Fibroblast of lung (primary cell): ENCODE measurements at regions not wholly inside any gene's neighbourhood (a gene's known extent, or its start where the extent isn't known, plus 50 kb on each side); places are given as distances from the start of the nearest gene placed in this dataset.
A peak's percentile ranks its signal among the peaks of the same experiment; 100 is the strongest.

ENCODE experiments used
- DNase-seq, 2 donors: peaks; one replicate each; pipeline versions ENCODE4 v3.0.0 to v3.0.0-alpha.2; 2010; ENCODE audit warnings: low read depth in 2 of 2
- H2AFZ ChIP-seq: 2 replicates; pipeline ENCODE4 v1.5.1; 2012; ENCODE audit warnings: low read length, control low read depth, inconsistent platforms
- H3K27ac ChIP-seq: 2 replicates; pipeline ENCODE4 v1.5.1; 2011; ENCODE audit warnings: low read length, control low read depth; ENCODE audit not compliant: insufficient read depth
- H3K27me3 ChIP-seq: 2 replicates; pipeline ENCODE4 v1.5.1; 2011; ENCODE audit warnings: mild to moderate bottlenecking, low read length; ENCODE audit not compliant: control insufficient read depth, insufficient read depth
- H3K36me3 ChIP-seq: 2 replicates; pipeline ENCODE4 v1.5.1; 2011; ENCODE audit warnings: low read length; ENCODE audit not compliant: control insufficient read depth, insufficient read depth
- H3K4me1 ChIP-seq: 2 replicates; pipeline ENCODE4 v1.5.1; 2011; ENCODE audit warnings: low read length; ENCODE audit not compliant: control insufficient read depth, insufficient read depth; ENCODE audit errors: extremely low read depth
- H3K4me2 ChIP-seq: 2 replicates; pipeline ENCODE4 v1.5.1; 2011; ENCODE audit warnings: low read length, control low read depth; ENCODE audit not compliant: insufficient read depth; ENCODE audit errors: extremely low read depth
- H3K4me3 ChIP-seq, 4 experiments: fragments of 200-600 bp in 1 of 4; sonication (generic) in 1 of 4; replicated peaks in 1 of 4; 2 replicates each; pipeline ENCODE4 v1.5.1; 2011 to 2016; ENCODE audit warnings: low read length in 4 of 4, low read depth in 3 of 4, mild to moderate bottlenecking in 3 of 4, control low read depth in 2 of 4, inconsistent platforms in 1 of 4, mixed read lengths in 1 of 4; ENCODE audit not compliant: insufficient read depth in 1 of 4; ENCODE audit errors: control extremely low read depth in 1 of 4
- H3K79me2 ChIP-seq: 2 replicates; pipeline ENCODE4 v1.5.1; 2012; ENCODE audit warnings: mild to moderate bottlenecking, low read length, inconsistent platforms; ENCODE audit not compliant: control insufficient read depth, insufficient read depth
- H3K9ac ChIP-seq: 2 replicates; pipeline ENCODE4 v1.5.1; 2011; ENCODE audit warnings: mild to moderate bottlenecking, low read length, control low read depth; ENCODE audit not compliant: insufficient read depth
- H3K9me3 ChIP-seq: 2 replicates; pipeline ENCODE4 v1.5.1; 2012; ENCODE audit warnings: low read depth, low read length; ENCODE audit not compliant: control insufficient read depth, insufficient read depth
- H4K20me1 ChIP-seq: 2 replicates; pipeline ENCODE4 v1.5.1; 2011; ENCODE audit warnings: low read length; ENCODE audit not compliant: control insufficient read depth, insufficient read depth; ENCODE audit errors: extremely low read depth
- CTCF ChIP-seq, 2 donors: IDR thresholded peaks in 1 of 2; conservative IDR thresholded peaks in 1 of 2; 1 replicate in 1 of 2; 2 replicates in 1 of 2; pipeline ENCODE4 v1.5.1; 2011 to 2012; ENCODE audit warnings: low read length in 2 of 2, control low read depth in 1 of 2, inconsistent platforms in 1 of 2, low read depth in 1 of 2, mild to moderate bottlenecking in 1 of 2
- EZH2 ChIP-seq: IDR thresholded peaks from 2 replicates; pipeline ENCODE4 v1.5.1; 2012; ENCODE audit warnings: low read length, control low read depth, mild to moderate bottlenecking; ENCODE audit errors: missing control alignments

- TF ChIP-seq EZH2 (no peak), CTCF (conservative IDR thresholded peaks at IDR 0.05 in 1 of 2, IDR thresholded peaks at IDR 0.05 in 1 of 2; ENCODE audit: low read depth in 1 of 2, low read length in 2 of 2) (no peak)
- peak overlapping the region; percentile 82 for H3K4me2 ChIP-seq
- H2AFZ ChIP-seq, result peak overlapping the region; percentile 77
- H4K20me1 ChIP-seq, result no peaks in the 10 kb centered on the region
- H3K36me3 ChIP-seq, result no peaks in the 10 kb centered on the region
- no peaks in the 10 kb centered on the region for H3K9me3 ChIP-seq
- H3K4me1 ChIP-seq, result peaks cover 4% of the 10 kb centered on the region
- H3K4me3 ChIP-seq, result peak overlapping the region; percentile 33 to 53 (median 39)
- DNase-seq, result no peak
- no peak overlapping the region for H3K9ac ChIP-seq
- H3K79me2 ChIP-seq, result no peaks in the 10 kb centered on the region
- no peak overlapping the region for H3K27ac ChIP-seq
- H3K27me3 ChIP-seq, result no peaks in the 10 kb centered on the region
Measured at GRCh38 chr6:100281471-100281901, 183.2 kb downstream of the SIM1 start.

- H3K9me3 ChIP-seq, result no peaks in the 10 kb centered on the region
- no peak overlapping the region for H3K4me2 ChIP-seq
- no peak overlapping the region for H3K9ac ChIP-seq
- H4K20me1 ChIP-seq, result no peaks in the 10 kb centered on the region
- no peaks in the 10 kb centered on the region for H3K36me3 ChIP-seq
- H3K4me3 ChIP-seq, result no peak overlapping the region
- no peaks in the 10 kb centered on the region for H3K27me3 ChIP-seq
- peak in 1 of 2 donors; percentile 45 for DNase-seq
- H3K27ac ChIP-seq, result no peak overlapping the region
- TF ChIP-seq CTCF (conservative IDR thresholded peaks at IDR 0.05 in 1 of 2, IDR thresholded peaks at IDR 0.05 in 1 of 2; ENCODE audit: low read depth in 1 of 2, low read length in 2 of 2), result no peak
- TF ChIP-seq EZH2, result no peak
- H3K79me2 ChIP-seq, result no peaks in the 10 kb centered on the region
- no peaks in the 10 kb centered on the region for H3K4me1 ChIP-seq
- H2AFZ ChIP-seq, result no peak overlapping the region
Measured at GRCh38 chr6:100276311-100277057, 188.2 kb downstream of the SIM1 start.

GRCh38 chr6:100274147-100274546 is 190.6 kb downstream of the SIM1 start:
- Histone ChIP-seq H3K4me1 (no peaks in the 10 kb centered on the region), H3K4me2 (no peak overlapping the region), H3K27ac (no peak overlapping the region), H3K9ac (no peak overlapping the region), H3K9me3 (no peaks in the 10 kb centered on the region), H3K36me3 (no peaks in the 10 kb centered on the region), H4K20me1 (no peaks in the 10 kb centered on the region), H3K4me3 (no peak overlapping the region), H3K79me2 (no peaks in the 10 kb centered on the region), H2AFZ (no peak overlapping the region), H3K27me3 (no peaks in the 10 kb centered on the region)
- TF ChIP-seq EZH2 (no peak), CTCF (conservative IDR thresholded peaks at IDR 0.05 in 1 of 2, IDR thresholded peaks at IDR 0.05 in 1 of 2; ENCODE audit: low read depth in 1 of 2, low read length in 2 of 2) (no peak)
- DNase-seq, result no peak
